ENCODE measurements at regions not wholly inside any gene's neighbourhood (a gene's known extent, or its start where the extent isn't known, plus 50 kb on each side); places are given as distances from the start of the nearest gene placed in this dataset.

DNA sequence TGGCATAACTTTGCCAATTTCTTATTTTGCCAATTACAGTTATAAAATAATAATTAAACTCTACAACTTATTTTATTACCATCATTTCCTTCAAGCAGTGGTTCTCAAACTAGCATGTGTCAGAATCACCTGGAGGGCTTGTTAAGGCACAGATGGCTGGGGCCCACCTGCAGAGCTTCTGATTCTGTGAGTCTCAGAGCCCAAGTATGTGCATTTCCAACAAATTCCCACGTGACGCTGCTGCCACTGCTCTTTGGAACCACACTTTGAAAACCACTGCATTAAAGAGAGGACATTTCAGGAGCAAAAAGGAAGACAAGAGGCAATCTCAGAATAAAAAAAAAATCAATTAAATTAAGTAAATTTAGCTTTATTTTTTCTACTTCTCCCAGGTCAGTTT lies 94.0 kb upstream of the HNRNPA3 start:
- Mint-ChIP-seq H3K4me1 (peaks cover 30% of the 10 kb centered on the region), H3K9me3 (no peaks in the 10 kb centered on the region), H3K4me3 (no peak overlapping the region), H3K36me3 (no peaks in the 10 kb centered on the region), H3K27me3 (ENCODE audit: low read depth) (no peaks in the 10 kb centered on the region), H3K27ac (no peak overlapping the region)
- TF ChIP-seq ZNF317 (CRISPR knock-in tag; IDR thresholded peaks at IDR 0.05; ENCODE audit: borderline replicate concordance, low read depth) (no peak), RORB (CRISPR knock-in tag; IDR thresholded peaks at IDR 0.05) (no peak), MYBL2 (CRISPR knock-in tag; IDR thresholded peaks at IDR 0.05) (no peak), ZNF416 (CRISPR knock-in tag; IDR thresholded peaks at IDR 0.05) (no peak), NFATC4 (CRISPR knock-in tag; IDR thresholded peaks at IDR 0.05) (no peak)
- TF ChIP-seq, protein P1, sequence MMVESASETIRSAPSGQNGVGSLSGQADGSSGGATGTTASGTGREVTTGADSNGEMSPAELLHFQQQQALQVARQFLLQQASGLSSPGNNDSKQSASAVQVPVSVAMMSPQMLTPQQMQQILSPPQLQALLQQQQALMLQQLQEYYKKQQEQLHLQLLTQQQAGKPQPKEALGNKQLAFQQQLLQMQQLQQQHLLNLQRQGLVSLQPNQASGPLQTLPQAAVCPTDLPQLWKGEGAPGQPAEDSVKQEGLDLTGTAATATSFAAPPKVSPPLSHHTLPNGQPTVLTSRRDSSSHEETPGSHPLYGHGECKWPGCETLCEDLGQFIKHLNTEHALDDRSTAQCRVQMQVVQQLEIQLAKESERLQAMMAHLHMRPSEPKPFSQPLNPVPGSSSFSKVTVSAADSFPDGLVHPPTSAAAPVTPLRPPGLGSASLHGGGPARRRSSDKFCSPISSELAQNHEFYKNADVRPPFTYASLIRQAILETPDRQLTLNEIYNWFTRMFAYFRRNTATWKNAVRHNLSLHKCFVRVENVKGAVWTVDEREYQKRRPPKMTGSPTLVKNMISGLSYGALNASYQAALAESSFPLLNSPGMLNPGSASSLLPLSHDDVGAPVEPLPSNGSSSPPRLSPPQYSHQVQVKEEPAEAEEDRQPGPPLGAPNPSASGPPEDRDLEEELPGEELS (CRISPR knock-in tag; IDR thresholded peaks at IDR 0.05): no peak
- TF ChIP-seq, protein P2, sequence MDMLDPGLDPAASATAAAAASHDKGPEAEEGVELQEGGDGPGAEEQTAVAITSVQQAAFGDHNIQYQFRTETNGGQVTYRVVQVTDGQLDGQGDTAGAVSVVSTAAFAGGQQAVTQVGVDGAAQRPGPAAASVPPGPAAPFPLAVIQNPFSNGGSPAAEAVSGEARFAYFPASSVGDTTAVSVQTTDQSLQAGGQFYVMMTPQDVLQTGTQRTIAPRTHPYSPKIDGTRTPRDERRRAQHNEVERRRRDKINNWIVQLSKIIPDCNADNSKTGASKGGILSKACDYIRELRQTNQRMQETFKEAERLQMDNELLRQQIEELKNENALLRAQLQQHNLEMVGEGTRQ (CRISPR knock-in tag; IDR thresholded peaks at IDR 0.05): peak; percentile 72
- TF ChIP-seq, protein P3, sequence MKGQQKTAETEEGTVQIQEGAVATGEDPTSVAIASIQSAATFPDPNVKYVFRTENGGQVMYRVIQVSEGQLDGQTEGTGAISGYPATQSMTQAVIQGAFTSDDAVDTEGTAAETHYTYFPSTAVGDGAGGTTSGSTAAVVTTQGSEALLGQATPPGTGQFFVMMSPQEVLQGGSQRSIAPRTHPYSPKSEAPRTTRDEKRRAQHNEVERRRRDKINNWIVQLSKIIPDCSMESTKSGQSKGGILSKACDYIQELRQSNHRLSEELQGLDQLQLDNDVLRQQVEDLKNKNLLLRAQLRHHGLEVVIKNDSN (CRISPR knock-in tag; IDR thresholded peaks at IDR 0.05): peak; percentile 62; the same call in 1 of the 2 replicates
- TF ChIP-seq, protein P4, sequence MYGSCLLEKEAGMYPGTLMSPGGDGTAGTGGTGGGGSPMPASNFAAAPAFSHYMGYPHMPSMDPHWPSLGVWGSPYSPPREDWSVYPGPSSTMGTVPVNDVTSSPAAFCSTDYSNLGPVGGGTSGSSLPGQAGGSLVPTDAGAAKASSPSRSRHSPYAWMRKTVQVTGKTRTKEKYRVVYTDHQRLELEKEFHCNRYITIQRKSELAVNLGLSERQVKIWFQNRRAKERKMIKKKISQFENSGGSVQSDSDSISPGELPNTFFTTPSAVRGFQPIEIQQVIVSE (CRISPR knock-in tag; IDR thresholded peaks at IDR 0.05; ENCODE audit: borderline replicate concordance): no peak
- TF ChIP-seq, protein P5, sequence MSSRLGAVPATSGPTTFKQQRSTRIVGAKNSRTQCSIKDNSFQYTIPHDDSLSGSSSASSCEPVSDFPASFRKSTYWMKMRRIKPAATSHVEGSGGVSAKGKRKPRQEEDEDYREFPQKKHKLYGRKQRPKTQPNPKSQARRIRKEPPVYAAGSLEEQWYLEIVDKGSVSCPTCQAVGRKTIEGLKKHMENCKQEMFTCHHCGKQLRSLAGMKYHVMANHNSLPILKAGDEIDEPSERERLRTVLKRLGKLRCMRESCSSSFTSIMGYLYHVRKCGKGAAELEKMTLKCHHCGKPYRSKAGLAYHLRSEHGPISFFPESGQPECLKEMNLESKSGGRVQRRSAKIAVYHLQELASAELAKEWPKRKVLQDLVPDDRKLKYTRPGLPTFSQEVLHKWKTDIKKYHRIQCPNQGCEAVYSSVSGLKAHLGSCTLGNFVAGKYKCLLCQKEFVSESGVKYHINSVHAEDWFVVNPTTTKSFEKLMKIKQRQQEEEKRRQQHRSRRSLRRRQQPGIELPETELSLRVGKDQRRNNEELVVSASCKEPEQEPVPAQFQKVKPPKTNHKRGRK (CRISPR knock-in tag; IDR thresholded peaks at IDR 0.05; ENCODE audit: borderline replicate concordance): no peak
- ChIA-PET CTCF (interaction anchor here (0.6 to 2.0 kb wide), 2 partner anchors 10 to 30 kb away, joined by 3 to 12 read pairs; no protein-coding TSS in a partner anchor), POLR2A (no interaction called here)
- ATAC-seq (peak; percentile 75), DNase-seq (ENCODE audit: low spot score) (peak; percentile 55)

DNA sequence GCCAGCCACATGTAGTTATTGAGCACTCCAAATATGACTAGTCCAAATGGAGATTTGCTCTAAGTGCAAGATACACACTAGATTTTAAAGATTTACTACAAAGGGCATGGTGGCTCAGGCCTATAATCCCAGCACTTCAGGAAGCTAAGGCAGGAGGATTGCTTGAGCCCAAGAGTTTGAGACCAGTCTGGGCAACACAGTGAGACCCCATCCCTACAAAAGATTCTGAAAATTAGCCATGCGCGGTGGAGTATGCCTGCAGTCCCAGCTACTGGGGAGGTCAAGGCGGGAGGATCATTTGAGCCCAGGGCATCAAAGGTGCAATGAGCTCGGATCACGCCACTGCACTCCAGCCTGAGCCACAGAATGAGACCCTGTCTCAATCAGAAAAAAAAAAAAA lies 93.5 kb upstream of the HNRNPA3 start:
- no peak overlapping the region for H3K4me3 Mint-ChIP-seq
- TF ChIP-seq ZNF317 (CRISPR knock-in tag; IDR thresholded peaks at IDR 0.05; ENCODE audit: borderline replicate concordance, low read depth) (no peak), ESRRA (CRISPR knock-in tag; IDR thresholded peaks at IDR 0.05; ENCODE audit: borderline replicate concordance) (no peak), ZNF232 (CRISPR knock-in tag; IDR thresholded peaks at IDR 0.05) (no peak), HMGA2 (CRISPR knock-in tag; IDR thresholded peaks at IDR 0.05) (no peak), ZNF219 (CRISPR knock-in tag; IDR thresholded peaks at IDR 0.05; ENCODE audit: borderline replicate concordance) (no peak), ZNF121 (CRISPR knock-in tag; IDR thresholded peaks at IDR 0.05) (peak; percentile 86), NFE2L1 (CRISPR knock-in tag; IDR thresholded peaks at IDR 0.05) (no peak), FOXP1 (CRISPR knock-in tag; IDR thresholded peaks at IDR 0.05; ENCODE audit: borderline replicate concordance) (no peak)
- no peaks in the 10 kb centered on the region for H3K27me3 Mint-ChIP-seq (ENCODE audit: low read depth)
- H3K9me3 Mint-ChIP-seq: no peaks in the 10 kb centered on the region
- H3K27ac Mint-ChIP-seq: no peak overlapping the region
- DNase-seq (ENCODE audit: low spot score) (no peak), ATAC-seq (no peak)
- ChIA-PET POLR2A (no interaction called here), CTCF (interaction anchor here (0.6 to 2.0 kb wide), 2 partner anchors 11 to 29 kb away, joined by 3 to 12 read pairs; no protein-coding TSS in a partner anchor)
- no peaks in the 10 kb centered on the region for H3K36me3 Mint-ChIP-seq
- peaks cover 31% of the 10 kb centered on the region for H3K4me1 Mint-ChIP-seq

DNA sequence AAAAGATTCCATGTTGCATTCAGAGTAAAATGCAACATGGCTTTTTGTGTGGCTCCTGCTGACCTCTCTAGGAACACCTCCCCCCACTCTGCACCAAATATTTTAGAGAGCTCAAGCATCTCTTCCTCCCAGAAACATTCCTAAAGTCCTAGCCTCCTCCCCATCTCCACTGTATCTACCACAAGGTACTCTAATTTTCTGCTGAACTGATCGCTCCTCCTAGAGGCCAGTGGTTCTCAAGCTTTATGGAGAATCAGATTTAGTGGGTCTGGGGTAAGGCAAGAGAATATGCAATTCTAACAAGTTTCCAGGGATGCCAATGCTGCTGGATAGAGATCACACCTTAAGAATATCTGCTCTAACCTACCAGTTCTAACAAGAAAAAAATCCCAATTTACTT lies 89.5 kb upstream of the HNRNPA3 start:
- H3K9me3 Mint-ChIP-seq: no peaks in the 10 kb centered on the region
- POLR2A ChIA-PET: interaction anchor here (0.6 kb wide), 1 partner anchor 146 kb away, joined by 3 read pairs; no protein-coding TSS in a partner anchor
- no peak overlapping the region for H3K4me3 Mint-ChIP-seq
- no peak for DNase-seq (ENCODE audit: low spot score)
- no peaks in the 10 kb centered on the region for H3K36me3 Mint-ChIP-seq
- no peak overlapping the region for H3K27ac Mint-ChIP-seq
- H3K27me3 Mint-ChIP-seq (ENCODE audit: low read depth): no peaks in the 10 kb centered on the region
- CTCF ChIA-PET: interaction anchor here (1.3 to 2.5 kb wide), 3 partner anchors 25 to 469 kb away, joined by 4 to 23 read pairs (median 8); no protein-coding TSS in a partner anchor
- peaks cover 21% of the 10 kb centered on the region for H3K4me1 Mint-ChIP-seq
- TF ChIP-seq GRHL2 (CRISPR knock-in tag; IDR thresholded peaks at IDR 0.05; ENCODE audit: insufficient replicate concordance, severe bottlenecking) (no peak), RORB (CRISPR knock-in tag; IDR thresholded peaks at IDR 0.05) (no peak), ZNF423 (CRISPR knock-in tag; IDR thresholded peaks at IDR 0.05) (no peak)
- TF ChIP-seq, protein P6, sequence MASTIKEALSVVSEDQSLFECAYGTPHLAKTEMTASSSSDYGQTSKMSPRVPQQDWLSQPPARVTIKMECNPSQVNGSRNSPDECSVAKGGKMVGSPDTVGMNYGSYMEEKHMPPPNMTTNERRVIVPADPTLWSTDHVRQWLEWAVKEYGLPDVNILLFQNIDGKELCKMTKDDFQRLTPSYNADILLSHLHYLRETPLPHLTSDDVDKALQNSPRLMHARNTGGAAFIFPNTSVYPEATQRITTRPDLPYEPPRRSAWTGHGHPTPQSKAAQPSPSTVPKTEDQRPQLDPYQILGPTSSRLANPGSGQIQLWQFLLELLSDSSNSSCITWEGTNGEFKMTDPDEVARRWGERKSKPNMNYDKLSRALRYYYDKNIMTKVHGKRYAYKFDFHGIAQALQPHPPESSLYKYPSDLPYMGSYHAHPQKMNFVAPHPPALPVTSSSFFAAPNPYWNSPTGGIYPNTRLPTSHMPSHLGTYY (CRISPR knock-in tag; IDR thresholded peaks at IDR 0.05): no peak
- peak; percentile 82 for ATAC-seq

Data from WTC11 (cell line).